IPS-15b (cell line): ENCODE measurements at regions not wholly inside any gene's neighbourhood (a gene's known extent, or its start where the extent isn't known, plus 50 kb on each side); places are given as distances from the start of the nearest gene placed in this dataset.
"Not testable (repeated sequence)": the region's sequence is repeated elsewhere in the genome, so short reads cannot be mapped to it uniquely, and the experiment has no call there.

Experiments
- H3K27me3 ChIP-seq: one replicate; pipeline ENCODE4 v1.6.1; 2013; ENCODE audit warnings: low read length; ENCODE audit not compliant: control insufficient read depth, insufficient read depth
- H3K36me3 ChIP-seq: one replicate; pipeline ENCODE4 v1.6.1; 2013; ENCODE audit warnings: low read length; ENCODE audit not compliant: control insufficient read depth, insufficient read depth
- H3K4me1 ChIP-seq: one replicate; pipeline ENCODE4 v1.6.1; 2013; ENCODE audit warnings: mild to moderate bottlenecking, low read length; ENCODE audit not compliant: control insufficient read depth, insufficient read depth
- H3K4me3 ChIP-seq: one replicate; pipeline ENCODE4 v1.5.1; 2013; ENCODE audit warnings: low read depth, low read length
- H3K9ac ChIP-seq: one replicate; pipeline ENCODE4 v1.6.1; 2013; ENCODE audit warnings: low read depth, mild to moderate bottlenecking, low read length
- H3K9me3 ChIP-seq: one replicate; pipeline ENCODE4 v1.6.1; 2013; ENCODE audit warnings: mild to moderate bottlenecking, low read length; ENCODE audit not compliant: control insufficient read depth, insufficient read depth

DNA sequence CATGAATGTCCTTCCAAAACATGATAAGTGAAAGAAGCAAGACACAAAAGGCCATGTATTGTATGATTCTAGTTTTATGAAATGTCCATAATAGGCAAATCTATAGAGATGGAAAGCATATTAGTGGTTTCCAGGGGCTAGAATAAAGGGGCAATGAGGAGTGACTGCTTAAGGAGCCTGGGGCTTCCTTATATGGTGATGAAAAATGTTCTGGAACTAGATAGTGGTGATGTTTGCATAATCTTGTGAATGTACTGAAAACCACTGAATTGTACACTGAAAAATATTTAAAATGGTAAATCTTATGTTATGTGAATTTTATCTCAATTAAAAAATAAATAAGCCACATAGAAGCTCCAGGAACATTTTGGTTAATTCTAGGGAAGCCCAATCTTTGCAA lies 144.4 kb upstream of the ANKRD55 start:
- no peak overlapping the region for H3K4me3 ChIP-seq
- no peaks in the 10 kb centered on the region for H3K36me3 ChIP-seq
- H3K9me3 ChIP-seq: no peaks in the 10 kb centered on the region
- H3K4me1 ChIP-seq: no peaks in the 10 kb centered on the region
- H3K9ac ChIP-seq: no peak overlapping the region
- no peaks in the 10 kb centered on the region for H3K27me3 ChIP-seq

DNA sequence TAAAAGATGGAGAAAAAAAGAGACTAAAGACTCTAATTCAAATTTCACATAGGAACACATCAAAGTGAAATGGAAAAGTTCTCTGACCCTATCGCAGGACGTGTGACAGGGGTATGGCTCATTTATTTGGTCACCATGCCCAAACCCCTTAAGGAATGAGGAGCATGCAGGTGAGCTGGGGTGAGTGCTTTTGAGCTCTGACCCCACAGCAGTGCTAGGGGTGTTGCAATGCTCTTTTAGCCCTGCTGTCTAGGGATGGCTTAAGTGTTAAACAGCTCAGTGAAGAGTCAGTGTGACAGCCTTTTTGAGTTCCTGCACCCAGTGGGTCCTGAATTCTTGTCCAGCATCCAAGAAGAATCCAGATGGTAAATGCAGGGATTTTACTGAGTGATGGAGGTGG lies 143.0 kb upstream of the ANKRD55 start:
- H3K36me3 ChIP-seq: no peaks in the 10 kb centered on the region
- H3K4me3 ChIP-seq: no peak overlapping the region
- H3K9ac ChIP-seq: no peak overlapping the region
- H3K9me3 ChIP-seq: no peaks in the 10 kb centered on the region
- no peaks in the 10 kb centered on the region for H3K27me3 ChIP-seq
- H3K4me1 ChIP-seq: no peaks in the 10 kb centered on the region

GRCh38 chr5:56375011-56375410 lies 141.9 kb upstream of the ANKRD55 start:
- H3K36me3 ChIP-seq: no peaks in the 10 kb centered on the region
- no peak overlapping the region for H3K9ac ChIP-seq
- no peak overlapping the region for H3K4me3 ChIP-seq
- H3K4me1 ChIP-seq: no peaks in the 10 kb centered on the region
- no peaks in the 10 kb centered on the region for H3K27me3 ChIP-seq
- H3K9me3 ChIP-seq: no peaks in the 10 kb centered on the region

GRCh38 chr5:56372491-56372890 lies 139.4 kb upstream of the ANKRD55 start:
- not testable (repeated sequence) for H3K4me1 ChIP-seq, H3K9me3 ChIP-seq, H3K9ac ChIP-seq, H3K27me3 ChIP-seq, H3K4me3 ChIP-seq, H3K36me3 ChIP-seq

DNA sequence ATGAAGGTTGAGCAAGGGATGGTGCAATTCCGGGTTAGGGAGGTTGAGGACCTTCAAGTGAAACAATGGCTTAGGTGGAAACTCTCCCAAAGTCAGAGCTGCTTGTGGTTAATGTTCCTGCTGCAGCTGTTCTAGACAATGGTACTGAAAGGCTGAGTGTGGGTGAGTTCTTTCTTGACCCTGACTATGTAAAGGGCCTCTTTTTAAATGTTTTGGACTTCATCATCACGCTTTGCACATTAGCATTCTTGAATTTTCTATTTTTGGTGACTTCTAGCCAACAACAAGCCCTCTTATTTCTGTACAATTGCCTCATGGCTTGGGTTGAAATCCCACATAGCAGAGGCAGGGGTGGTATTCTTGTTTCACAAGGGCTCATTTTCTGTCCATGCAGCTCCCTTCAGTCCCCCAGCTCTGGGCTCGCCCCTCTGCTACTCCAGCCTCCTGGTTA lies 136.3 kb upstream of the ANKRD55 start:
- Histone ChIP-seq H3K4me1 (no peaks in the 10 kb centered on the region), H3K36me3 (no peaks in the 10 kb centered on the region), H3K4me3 (no peak overlapping the region), H3K9me3 (no peaks in the 10 kb centered on the region), H3K9ac (no peak overlapping the region), H3K27me3 (no peaks in the 10 kb centered on the region)

- Histone ChIP-seq H3K36me3 (no peaks in the 10 kb centered on the region), H3K27me3 (no peaks in the 10 kb centered on the region), H3K9me3 (no peaks in the 10 kb centered on the region), H3K9ac (no peak overlapping the region), H3K4me3 (no peak overlapping the region), H3K4me1 (no peaks in the 10 kb centered on the region)
These were observed 134.6 kb upstream of the ANKRD55 start for GRCh38 chr5:56367748-56368147.

DNA sequence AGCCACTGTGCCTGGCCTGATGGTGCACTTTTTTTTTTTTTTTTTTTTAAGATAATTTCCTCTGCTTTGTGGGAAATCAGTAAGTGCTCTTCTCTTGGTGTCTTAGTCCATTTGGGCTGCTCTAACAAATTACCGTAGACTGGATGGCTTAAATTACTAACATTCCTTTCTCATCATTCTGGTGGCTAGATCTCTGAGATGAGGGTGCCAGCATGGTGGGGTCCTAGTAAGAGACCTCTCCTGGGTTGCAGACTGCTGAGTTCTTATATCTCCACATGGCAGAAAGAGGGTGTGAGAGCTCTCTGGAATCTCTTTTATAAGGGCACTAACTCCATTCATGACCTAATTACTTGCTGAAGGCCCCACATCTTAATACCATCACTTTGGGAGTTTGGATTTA lies 133.9 kb upstream of the ANKRD55 start:
- no peaks in the 10 kb centered on the region for H3K4me1 ChIP-seq
- no peaks in the 10 kb centered on the region for H3K9me3 ChIP-seq
- no peaks in the 10 kb centered on the region for H3K36me3 ChIP-seq
- no peak overlapping the region for H3K9ac ChIP-seq
- H3K4me3 ChIP-seq: no peak overlapping the region
- H3K27me3 ChIP-seq: no peaks in the 10 kb centered on the region

DNA sequence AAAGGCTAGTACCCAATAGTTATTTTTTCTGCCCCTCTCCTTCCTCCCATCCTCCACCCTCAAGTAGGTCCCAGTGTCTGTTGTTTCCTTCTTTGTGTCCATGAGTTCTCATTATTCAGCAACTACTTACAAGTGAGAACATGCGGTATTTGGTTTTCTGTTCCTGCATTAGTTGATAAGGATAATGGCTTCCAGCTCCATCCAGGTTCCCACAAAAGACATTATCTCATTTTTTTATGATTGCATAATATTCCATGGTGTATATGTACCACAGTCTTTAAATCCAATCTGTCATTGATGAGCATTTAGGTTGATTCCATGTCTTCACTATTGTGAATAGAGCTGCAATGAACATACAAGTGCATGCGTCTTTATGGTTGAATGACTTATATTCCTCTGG lies 128.3 kb upstream of the ANKRD55 start:
- Histone ChIP-seq H3K36me3 (no peaks in the 10 kb centered on the region), H3K27me3 (no peaks in the 10 kb centered on the region), H3K9ac (no peak overlapping the region), H3K4me3 (no peak overlapping the region), H3K4me1 (no peaks in the 10 kb centered on the region), H3K9me3 (no peaks in the 10 kb centered on the region)

DNA sequence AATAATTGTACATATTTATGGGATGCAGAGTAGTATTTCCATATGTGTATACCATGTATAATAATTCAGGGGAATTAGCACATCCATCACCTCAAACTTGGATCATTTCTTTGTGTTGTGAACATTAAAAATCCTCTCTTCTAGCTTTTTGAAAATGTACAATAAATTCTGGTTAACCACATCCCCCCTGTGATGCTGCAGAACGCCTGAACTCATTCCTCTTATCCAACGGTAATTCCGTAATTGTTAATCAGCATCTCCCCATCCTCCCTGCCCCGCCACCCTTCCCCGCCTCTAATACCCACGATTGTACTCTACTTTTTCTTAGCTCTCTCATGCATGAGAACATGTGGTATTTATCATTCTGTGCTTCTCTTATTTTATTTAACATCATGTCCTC lies 127.7 kb upstream of the ANKRD55 start:
- H3K4me3 ChIP-seq: no peak overlapping the region
- no peaks in the 10 kb centered on the region for H3K9me3 ChIP-seq

DNA sequence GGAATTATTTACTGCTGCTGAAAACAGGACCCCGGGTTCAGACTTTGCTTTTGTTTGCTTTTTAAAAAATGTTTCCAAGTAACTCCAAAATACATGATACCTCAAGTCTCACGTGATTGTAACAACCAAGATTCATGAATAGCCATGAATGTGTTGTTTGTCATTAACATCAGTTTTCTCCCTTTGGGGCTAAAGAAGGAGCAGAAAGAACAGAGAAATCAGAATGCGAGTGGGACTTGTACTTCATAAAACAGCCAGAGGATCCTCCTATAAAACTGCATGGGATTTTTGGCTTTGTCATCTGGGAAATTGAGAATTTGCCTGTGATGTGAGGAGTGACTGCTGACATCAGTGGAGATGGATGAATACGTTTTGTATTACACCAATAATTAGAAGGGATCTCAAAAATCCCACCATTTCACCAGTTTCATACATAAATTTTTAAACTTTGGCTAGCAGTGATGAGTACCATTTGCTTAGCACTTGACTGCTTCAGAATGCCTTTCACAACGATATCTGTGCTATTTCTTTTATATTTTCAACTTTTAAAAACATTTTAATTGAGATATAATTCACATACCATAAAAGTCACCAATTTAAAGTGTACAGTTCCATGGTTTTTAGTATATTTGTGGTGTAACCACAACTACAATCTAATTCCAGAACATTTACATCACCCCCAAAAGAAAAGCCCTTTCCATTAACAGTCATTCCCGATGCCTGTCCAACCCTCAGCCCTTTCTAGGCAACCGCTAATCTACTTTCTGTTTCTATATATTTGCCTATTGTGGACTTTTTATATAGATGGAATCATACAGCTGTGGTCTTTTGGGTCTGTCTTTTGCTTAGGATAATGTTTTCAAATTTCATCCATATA lies 126.9 kb upstream of the ANKRD55 start:
- H3K9ac ChIP-seq: no peak overlapping the region
- H3K27me3 ChIP-seq: no peaks in the 10 kb centered on the region
- no peak overlapping the region for H3K4me3 ChIP-seq
- no peaks in the 10 kb centered on the region for H3K4me1 ChIP-seq
- H3K36me3 ChIP-seq: no peaks in the 10 kb centered on the region
- no peaks in the 10 kb centered on the region for H3K9me3 ChIP-seq

More for the DNA sequence above, 127.7 kb upstream of the ANKRD55 start:
- Histone ChIP-seq H3K36me3 (no peaks in the 10 kb centered on the region), H3K9ac (no peak overlapping the region), H3K4me1 (no peaks in the 10 kb centered on the region), H3K27me3 (no peaks in the 10 kb centered on the region)

DNA sequence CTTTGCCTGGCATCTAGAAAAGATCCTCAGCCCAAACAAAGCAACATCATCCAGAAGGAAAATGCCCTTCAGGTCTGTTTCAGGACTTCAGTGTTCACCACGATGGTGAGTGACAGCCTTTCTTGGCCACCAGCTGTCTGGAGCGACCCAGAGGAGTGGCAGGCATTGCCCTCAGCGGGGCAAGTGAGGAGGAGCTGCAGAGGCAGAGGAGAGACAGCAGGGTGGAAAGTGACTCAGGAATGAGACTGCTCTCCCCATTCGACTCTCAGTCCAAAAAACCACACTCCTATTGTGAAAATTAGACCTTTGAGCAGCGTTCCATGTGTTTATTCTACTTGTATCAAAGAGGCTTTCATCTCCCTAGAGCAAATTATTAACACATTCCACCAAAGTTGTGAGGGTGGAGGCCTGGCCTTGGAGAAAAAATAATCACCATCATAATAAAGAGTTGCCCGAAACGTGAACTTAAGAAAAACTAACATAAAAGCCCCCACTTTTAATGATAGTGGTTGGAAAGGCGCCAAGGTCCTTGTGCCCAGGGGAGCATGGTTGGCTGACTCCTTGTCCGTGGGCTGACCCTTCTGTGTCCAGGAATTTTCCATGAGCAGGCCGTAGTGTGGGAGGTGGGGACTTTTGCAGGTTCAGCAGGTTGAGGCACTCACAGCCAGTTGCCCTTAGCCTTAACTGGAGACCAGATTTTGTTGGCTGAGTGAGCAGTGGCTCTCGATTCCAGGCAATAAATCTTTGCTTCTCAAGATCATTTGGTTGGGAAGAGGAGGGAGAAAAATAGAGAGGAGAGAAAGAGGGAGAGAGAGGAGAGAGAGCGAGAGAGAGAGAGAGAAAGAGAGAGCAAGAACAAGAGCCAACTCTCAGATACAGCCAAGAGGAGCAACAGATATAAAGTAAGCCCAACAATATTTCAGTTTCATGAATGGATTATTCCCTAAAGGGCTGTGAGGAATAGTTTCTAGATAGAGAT lies 125.9 kb upstream of the ANKRD55 start:
- H3K36me3 ChIP-seq: no peaks in the 10 kb centered on the region
- no peaks in the 10 kb centered on the region for H3K4me1 ChIP-seq
- no peak overlapping the region for H3K9ac ChIP-seq
- H3K4me3 ChIP-seq: no peak overlapping the region
- H3K27me3 ChIP-seq: no peaks in the 10 kb centered on the region
- no peaks in the 10 kb centered on the region for H3K9me3 ChIP-seq
